ENCODE measurements at regions not wholly inside any gene's neighbourhood (a gene's known extent, or its start where the extent isn't known, plus 50 kb on each side); places are given as distances from the start of the nearest gene placed in this dataset.

GRCh38 chr15:31480356-31481025 is 153.9 kb downstream of the KLF13 start:
- ChIA-PET CTCF (ENCODE audit: low intra/inter-chr PET ratio, low total read pairs) (no interaction called here), POLR2A (no interaction called here)
- BruUV-seq (replicated peaks): no TSS peak
- no peaks in the 10 kb centered on the region for H3K79me2 ChIP-seq (ENCODE audit: insufficient read depth, low read length)
- no peaks in the 10 kb centered on the region for H3K36me3 ChIP-seq (replicated peaks in 1 of 2; ENCODE audit: control insufficient read depth in 1 of 2, insufficient read depth in 2 of 2, low read length in 2 of 2)
- in situ Hi-C loops (cut with HindIII; ENCODE audit: extremely low pct_ligation_motif_present, low pct_unique_long_range_greater_than_20kb): no loop called here
- H2AFZ ChIP-seq (ENCODE audit: low read length): no peak overlapping the region
- no peaks in the 10 kb centered on the region for H3K4me1 ChIP-seq (ENCODE audit: insufficient read depth, low read length)
- intact Hi-C loops (cut with micrococcal nuclease; ENCODE audit: unreplicated experiment): no loop called here
- no peaks in the 10 kb centered on the region for H4K20me1 ChIP-seq (ENCODE audit: insufficient read depth, low read length)
- peaks cover 0 to 22% of the 10 kb centered on the region in 2 experiments; a peak in 3 of 5 replicates for H3K27me3 ChIP-seq (ENCODE audit: control insufficient read depth in 1 of 2, insufficient read depth in 2 of 2, low read length in 2 of 2)
- TF ChIP-seq HNRNPL (IDR thresholded peaks at IDR 0.05; ENCODE audit: low read depth, low read length): no peak
- no peak overlapping the region for H3K4me2 ChIP-seq (ENCODE audit: low read depth, low read length)
- no peak for FAIRE-seq
- no peak overlapping the region for H3K9ac ChIP-seq (ENCODE audit: insufficient read depth, low read depth, low read length)
- DNase-seq (ENCODE audit: low spot score): no peak
- ATAC-seq: no peak
- no peaks in the 10 kb centered on the region for H3K9me3 ChIP-seq (ENCODE audit: low read length)
- WGBS (ENCODE audit: low lambda C conversion rate): 12% methylated on average over 11 of the region's 12 CpGs
- no peak overlapping the region for H3K27ac ChIP-seq (ENCODE audit: extremely low read length, insufficient read depth, low read length)
- no peak overlapping the region for H3K4me3 ChIP-seq (replicated peaks in 1 of 3; ENCODE audit: insufficient read depth in 1 of 3, low read depth in 2 of 3, low read length in 3 of 3)

DNA sequence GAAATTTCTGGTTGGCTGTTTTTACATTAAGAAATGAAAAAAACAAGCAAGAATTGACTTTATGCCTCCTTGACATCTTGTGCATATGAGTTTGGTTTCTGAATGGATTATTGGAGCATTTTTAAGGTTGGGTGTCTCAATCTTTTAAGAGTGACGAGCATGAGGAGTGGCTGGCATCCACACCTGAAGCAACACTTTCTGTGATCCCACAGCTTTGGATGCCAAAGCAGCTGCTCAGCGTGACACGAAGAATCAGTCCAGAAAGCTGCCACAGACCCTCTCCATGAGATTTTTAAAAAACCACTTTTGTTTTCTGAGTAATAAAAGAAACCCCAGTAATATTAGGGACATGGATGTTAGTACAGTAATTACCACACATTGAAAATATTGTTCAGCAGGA is 154.5 kb downstream of the KLF13 start:
- H2AFZ ChIP-seq (ENCODE audit: low read length): no peak overlapping the region
- no peak overlapping the region for H3K4me2 ChIP-seq (ENCODE audit: low read depth, low read length)
- ChIA-PET POLR2A (no interaction called here), CTCF (ENCODE audit: low intra/inter-chr PET ratio, low total read pairs) (no interaction called here)
- no peaks in the 10 kb centered on the region for H3K4me1 ChIP-seq (ENCODE audit: insufficient read depth, low read length)
- H3K9ac ChIP-seq (ENCODE audit: insufficient read depth, low read depth, low read length): no peak overlapping the region
- DNase-seq (ENCODE audit: low spot score): no peak
- WGBS (ENCODE audit: low lambda C conversion rate): 21% methylated on average over 3 of the region's 3 CpGs
- FAIRE-seq: no peak
- H4K20me1 ChIP-seq (ENCODE audit: insufficient read depth, low read length): no peaks in the 10 kb centered on the region
- peaks cover 0 to 22% of the 10 kb centered on the region in 2 experiments; a peak in 3 of 5 replicates for H3K27me3 ChIP-seq (ENCODE audit: control insufficient read depth in 1 of 2, insufficient read depth in 2 of 2, low read length in 2 of 2)
- in situ Hi-C loops (cut with HindIII; ENCODE audit: extremely low pct_ligation_motif_present, low pct_unique_long_range_greater_than_20kb): no loop called here
- intact Hi-C loops (cut with micrococcal nuclease; ENCODE audit: unreplicated experiment): no loop called here
- BruUV-seq (replicated peaks): no TSS peak
- no peak overlapping the region for H3K4me3 ChIP-seq (replicated peaks in 1 of 3; ENCODE audit: insufficient read depth in 1 of 3, low read depth in 2 of 3, low read length in 3 of 3)
- H3K9me3 ChIP-seq (ENCODE audit: low read length): no peaks in the 10 kb centered on the region
- no peak overlapping the region for H3K27ac ChIP-seq (ENCODE audit: extremely low read length, insufficient read depth, low read length)
- TF ChIP-seq SAFB2 (CRISPR knock-in tag; IDR thresholded peaks at IDR 0.05; ENCODE audit: borderline replicate concordance, low read depth) (no peak), SPEN (CRISPR knock-in tag; IDR thresholded peaks at IDR 0.05; ENCODE audit: low read depth) (no peak)
- TF ChIP-seq, protein P1, sequence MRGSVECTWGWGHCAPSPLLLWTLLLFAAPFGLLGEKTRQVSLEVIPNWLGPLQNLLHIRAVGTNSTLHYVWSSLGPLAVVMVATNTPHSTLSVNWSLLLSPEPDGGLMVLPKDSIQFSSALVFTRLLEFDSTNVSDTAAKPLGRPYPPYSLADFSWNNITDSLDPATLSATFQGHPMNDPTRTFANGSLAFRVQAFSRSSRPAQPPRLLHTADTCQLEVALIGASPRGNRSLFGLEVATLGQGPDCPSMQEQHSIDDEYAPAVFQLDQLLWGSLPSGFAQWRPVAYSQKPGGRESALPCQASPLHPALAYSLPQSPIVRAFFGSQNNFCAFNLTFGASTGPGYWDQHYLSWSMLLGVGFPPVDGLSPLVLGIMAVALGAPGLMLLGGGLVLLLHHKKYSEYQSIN (CRISPR knock-in tag; IDR thresholded peaks at IDR 0.05; ENCODE audit: borderline replicate concordance): no peak
- no peak for ATAC-seq
- H3K79me2 ChIP-seq (ENCODE audit: insufficient read depth, low read length): no peaks in the 10 kb centered on the region
- no peaks in the 10 kb centered on the region for H3K36me3 ChIP-seq (replicated peaks in 1 of 2; ENCODE audit: control insufficient read depth in 1 of 2, insufficient read depth in 2 of 2, low read length in 2 of 2)

All from HepG2 (cell line).